ENCODE measurements at regions not wholly inside any gene's neighbourhood (a gene's known extent, or its start where the extent isn't known, plus 50 kb on each side); places are given as distances from the start of the nearest gene placed in this dataset.
"Not testable (repeated sequence)": the region's sequence is repeated elsewhere in the genome, so short reads cannot be mapped to it uniquely, and the experiment has no call there.

- Mint-ChIP-seq H3K27ac (no peak overlapping the region), H3K4me3 (no peak overlapping the region), H3K36me3 (ENCODE audit: low read depth) (no peaks in the 10 kb centered on the region), H3K27me3 (no peaks in the 10 kb centered on the region), H3K4me1 (no peaks in the 10 kb centered on the region), H3K9me3 (peaks cover 14% of the 10 kb centered on the region)
- no peak for ATAC-seq (replicated peaks)
Measured at GRCh38 chr6:114659513-114659912, 316.7 kb upstream of the HS3ST5 start.

GRCh38 chr6:114651611-114652010 lies 308.8 kb upstream of the HS3ST5 start:
- Mint-ChIP-seq H3K27me3 (no peaks in the 10 kb centered on the region), H3K27ac (no peak overlapping the region), H3K4me3 (no peak overlapping the region), H3K36me3 (ENCODE audit: low read depth) (no peaks in the 10 kb centered on the region), H3K4me1 (no peaks in the 10 kb centered on the region), H3K9me3 (no peaks in the 10 kb centered on the region)
- ATAC-seq (replicated peaks), result no peak

- ATAC-seq (replicated peaks), result no peak
- H3K9me3 Mint-ChIP-seq, result no peaks in the 10 kb centered on the region
- H3K36me3 Mint-ChIP-seq (ENCODE audit: low read depth), result no peaks in the 10 kb centered on the region
Measured at GRCh38 chr6:114650891-114651290, 308.1 kb upstream of the HS3ST5 start.

GRCh38 chr6:114649298-114649697 lies 306.5 kb upstream of the HS3ST5 start:
- Mint-ChIP-seq H3K9me3 (no peaks in the 10 kb centered on the region), H3K27ac (no peak overlapping the region), H3K4me1 (no peaks in the 10 kb centered on the region), H3K4me3 (no peak overlapping the region), H3K36me3 (ENCODE audit: low read depth) (no peaks in the 10 kb centered on the region), H3K27me3 (no peaks in the 10 kb centered on the region)
- ATAC-seq (replicated peaks), result no peak

More at GRCh38 chr6:114650891-114651290, 308.1 kb upstream of the HS3ST5 start:
- H3K4me3 Mint-ChIP-seq, result no peak overlapping the region
- no peak overlapping the region for H3K27ac Mint-ChIP-seq
- H3K27me3 Mint-ChIP-seq, result no peaks in the 10 kb centered on the region
- no peaks in the 10 kb centered on the region for H3K4me1 Mint-ChIP-seq

- no peak for ATAC-seq (replicated peaks)
- Mint-ChIP-seq H3K9me3 (no peaks in the 10 kb centered on the region), H3K27me3 (no peaks in the 10 kb centered on the region), H3K4me3 (no peak overlapping the region), H3K4me1 (no peaks in the 10 kb centered on the region), H3K27ac (no peak overlapping the region), H3K36me3 (ENCODE audit: low read depth) (no peaks in the 10 kb centered on the region)
Measured at GRCh38 chr6:114648847-114649246, 306.0 kb upstream of the HS3ST5 start.

- no peak for ATAC-seq (replicated peaks)
- Mint-ChIP-seq H3K9me3 (peaks cover 3% of the 10 kb centered on the region), H3K27ac (no peak overlapping the region), H3K4me1 (no peaks in the 10 kb centered on the region), H3K4me3 (no peak overlapping the region), H3K27me3 (no peaks in the 10 kb centered on the region), H3K36me3 (ENCODE audit: low read depth) (no peaks in the 10 kb centered on the region)
Measured at GRCh38 chr6:114638341-114638740, 295.5 kb upstream of the HS3ST5 start.

GRCh38 chr6:114634016-114634415 lies 291.2 kb upstream of the HS3ST5 start:
- Mint-ChIP-seq H3K9me3 (peaks cover 16% of the 10 kb centered on the region), H3K36me3 (ENCODE audit: low read depth) (no peaks in the 10 kb centered on the region), H3K4me3 (no peak overlapping the region), H3K4me1 (no peaks in the 10 kb centered on the region), H3K27me3 (no peaks in the 10 kb centered on the region), H3K27ac (no peak overlapping the region)
- ATAC-seq (replicated peaks), result no peak

- not testable (repeated sequence) for H3K27me3 Mint-ChIP-seq; H3K27ac Mint-ChIP-seq; H3K4me3 Mint-ChIP-seq; H3K4me1 Mint-ChIP-seq; ATAC-seq (replicated peaks); H3K36me3 Mint-ChIP-seq (ENCODE audit: low read depth)
- peaks cover 13% of the 10 kb centered on the region for H3K9me3 Mint-ChIP-seq
Measured at GRCh38 chr6:114626226-114626625, 283.4 kb upstream of the HS3ST5 start.

- Mint-ChIP-seq H3K4me1 (no peaks in the 10 kb centered on the region), H3K9me3 (peaks cover 3% of the 10 kb centered on the region), H3K4me3 (no peak overlapping the region), H3K36me3 (ENCODE audit: low read depth) (no peaks in the 10 kb centered on the region), H3K27ac (no peak overlapping the region), H3K27me3 (no peaks in the 10 kb centered on the region)
- no peak for ATAC-seq (replicated peaks)
Measured at GRCh38 chr6:114619621-114620200, 276.9 kb upstream of the HS3ST5 start.

GRCh38 chr6:114611696-114612095 lies 268.9 kb upstream of the HS3ST5 start:
- H3K27ac Mint-ChIP-seq, result no peak overlapping the region
- H3K9me3 Mint-ChIP-seq, result no peaks in the 10 kb centered on the region
- H3K27me3 Mint-ChIP-seq, result no peaks in the 10 kb centered on the region
- no peaks in the 10 kb centered on the region for H3K4me1 Mint-ChIP-seq
- H3K4me3 Mint-ChIP-seq, result no peak overlapping the region
- ATAC-seq (replicated peaks), result no peak
- no peaks in the 10 kb centered on the region for H3K36me3 Mint-ChIP-seq (ENCODE audit: low read depth)

GRCh38 chr6:114608091-114608490 lies 265.3 kb upstream of the HS3ST5 start:
- ATAC-seq (replicated peaks), result no peak
- Mint-ChIP-seq H3K4me1 (no peaks in the 10 kb centered on the region), H3K27me3 (no peaks in the 10 kb centered on the region), H3K4me3 (no peak overlapping the region), H3K9me3 (no peaks in the 10 kb centered on the region), H3K36me3 (ENCODE audit: low read depth) (no peaks in the 10 kb centered on the region), H3K27ac (no peak overlapping the region)

- no peaks in the 10 kb centered on the region for H3K36me3 Mint-ChIP-seq (ENCODE audit: low read depth)
- H3K9me3 Mint-ChIP-seq, result peaks cover 3% of the 10 kb centered on the region
- H3K4me3 Mint-ChIP-seq, result no peak overlapping the region
- no peaks in the 10 kb centered on the region for H3K27me3 Mint-ChIP-seq
- no peak overlapping the region for H3K27ac Mint-ChIP-seq
- no peaks in the 10 kb centered on the region for H3K4me1 Mint-ChIP-seq
- ATAC-seq (replicated peaks), result no peak
Measured at GRCh38 chr6:114605656-114606055, 262.8 kb upstream of the HS3ST5 start.

GRCh38 chr6:114600381-114600780 lies 257.6 kb upstream of the HS3ST5 start:
- Mint-ChIP-seq H3K9me3 (peaks cover 3% of the 10 kb centered on the region), H3K27me3 (no peaks in the 10 kb centered on the region), H3K27ac (no peak overlapping the region), H3K36me3 (ENCODE audit: low read depth) (no peaks in the 10 kb centered on the region), H3K4me3 (no peak overlapping the region), H3K4me1 (no peaks in the 10 kb centered on the region)
- no peak for ATAC-seq (replicated peaks)

- Mint-ChIP-seq H3K9me3 (no peaks in the 10 kb centered on the region), H3K4me1 (no peaks in the 10 kb centered on the region), H3K27ac (no peak overlapping the region), H3K36me3 (ENCODE audit: low read depth) (no peaks in the 10 kb centered on the region), H3K27me3 (no peaks in the 10 kb centered on the region), H3K4me3 (no peak overlapping the region)
- no peak for ATAC-seq (replicated peaks)
Measured at GRCh38 chr6:114595591-114595990, 252.8 kb upstream of the HS3ST5 start.

GRCh38 chr6:114595186-114595585 lies 252.4 kb upstream of the HS3ST5 start:
- H3K27me3 Mint-ChIP-seq, result no peaks in the 10 kb centered on the region
- H3K4me3 Mint-ChIP-seq, result no peak overlapping the region
- H3K27ac Mint-ChIP-seq, result no peak overlapping the region
- no peaks in the 10 kb centered on the region for H3K4me1 Mint-ChIP-seq
- no peak for ATAC-seq (replicated peaks)
- no peaks in the 10 kb centered on the region for H3K36me3 Mint-ChIP-seq (ENCODE audit: low read depth)
- no peaks in the 10 kb centered on the region for H3K9me3 Mint-ChIP-seq

GRCh38 chr6:114592506-114592905 lies 249.7 kb upstream of the HS3ST5 start:
- Mint-ChIP-seq H3K4me1 (no peaks in the 10 kb centered on the region), H3K27me3 (no peaks in the 10 kb centered on the region), H3K9me3 (no peaks in the 10 kb centered on the region), H3K27ac (no peak overlapping the region), H3K36me3 (ENCODE audit: low read depth) (no peaks in the 10 kb centered on the region), H3K4me3 (no peak overlapping the region)
- no peak for ATAC-seq (replicated peaks)

Data from activated T-helper 17 cell treated with anti-CD3 and anti-CD28 coated beads, Interleukin-2, amount 50 U/mL, for 72 hours (primary cell).